ENCODE measurements at regions not wholly inside any gene's neighbourhood (a gene's known extent, or its start where the extent isn't known, plus 50 kb on each side); places are given as distances from the start of the nearest gene placed in this dataset.

DNA sequence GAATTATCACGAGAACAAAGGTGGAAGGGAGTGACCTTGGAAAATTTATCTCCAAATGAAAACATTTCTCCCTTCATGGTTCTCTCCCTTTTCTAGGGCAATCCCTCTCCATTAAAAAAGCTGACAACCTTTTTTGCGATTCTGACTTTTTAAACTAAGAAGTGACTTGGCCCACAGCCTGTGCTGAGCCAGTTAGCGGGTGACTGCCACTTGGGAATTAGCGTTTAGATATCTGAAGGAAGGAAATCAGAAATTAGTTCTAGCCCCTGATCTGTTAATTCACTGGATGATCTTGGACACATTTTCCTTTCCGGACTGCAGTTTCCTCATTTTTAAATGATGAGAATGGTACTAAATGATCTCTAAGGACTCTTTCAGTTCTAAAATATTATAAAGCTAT is 245.0 kb downstream of the FBXO8 start:
- no peak overlapping the region for H3K27ac ChIP-seq
- TF ChIP-seq ZFX (IDR thresholded peaks at IDR 0.05; ENCODE audit: borderline replicate concordance), result no peak
- TF ChIP-seq CTCF (IDR thresholded peaks at IDR 0.05), result no peak

GRCh38 chr4:174037631-174038030 is 245.8 kb downstream of the FBXO8 start:
- TF ChIP-seq ZFX (IDR thresholded peaks at IDR 0.05; ENCODE audit: borderline replicate concordance) (no peak), CTCF (IDR thresholded peaks at IDR 0.05) (no peak)

DNA sequence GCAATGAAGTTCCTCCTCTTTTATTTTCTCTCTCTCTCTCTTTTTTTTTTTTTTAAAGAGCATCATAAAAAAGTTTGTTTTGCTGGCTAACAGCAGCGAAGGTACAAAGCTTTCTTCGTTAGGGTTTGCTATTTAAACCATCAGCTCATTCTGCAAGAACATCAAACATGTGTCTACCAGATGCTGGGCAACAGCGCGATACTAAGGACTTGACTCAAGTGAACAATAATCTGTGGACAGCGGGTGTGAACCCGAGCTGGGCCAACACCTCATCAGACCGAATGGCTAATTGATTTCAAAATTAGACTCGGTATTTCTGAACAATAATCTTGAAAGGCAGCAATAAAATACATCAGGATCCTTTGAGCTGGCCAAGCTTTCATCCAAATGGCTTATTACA is 246.4 kb downstream of the FBXO8 start:
- TF ChIP-seq CTCF (IDR thresholded peaks at IDR 0.05) (no peak), ZFX (IDR thresholded peaks at IDR 0.05; ENCODE audit: borderline replicate concordance) (no peak)

More at GRCh38 chr4:174037631-174038030, 245.8 kb downstream of the FBXO8 start:
- no peak overlapping the region for H3K27ac ChIP-seq

GRCh38 chr4:174036576-174036975 is 246.9 kb downstream of the FBXO8 start:
- H3K27ac ChIP-seq, result no peak overlapping the region
- no peak for TF ChIP-seq CTCF (IDR thresholded peaks at IDR 0.05)
- TF ChIP-seq ZFX (IDR thresholded peaks at IDR 0.05; ENCODE audit: borderline replicate concordance), result no peak

More for the DNA sequence above, 246.4 kb downstream of the FBXO8 start:
- no peak overlapping the region for H3K27ac ChIP-seq

DNA sequence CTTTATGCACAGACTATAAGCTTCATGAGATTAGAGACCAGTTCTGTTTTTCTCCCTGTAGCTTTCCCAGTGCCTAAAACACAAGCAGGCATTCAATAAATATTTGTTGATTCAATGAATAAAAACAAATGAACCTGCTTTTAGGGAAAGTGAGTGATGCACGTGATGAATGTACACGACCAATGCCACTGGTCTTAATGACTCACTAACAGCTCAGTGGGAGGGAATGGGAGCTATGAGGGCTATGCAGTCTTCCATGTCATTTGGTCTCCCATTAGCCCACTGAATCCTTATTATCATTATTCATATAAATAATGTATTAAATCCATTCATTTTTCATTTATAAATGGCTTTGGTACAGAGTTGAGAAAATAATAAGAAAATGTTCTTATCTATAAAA is 247.4 kb downstream of the FBXO8 start:
- no peak overlapping the region for H3K27ac ChIP-seq
- TF ChIP-seq CTCF (IDR thresholded peaks at IDR 0.05), result no peak
- TF ChIP-seq ZFX (IDR thresholded peaks at IDR 0.05; ENCODE audit: borderline replicate concordance), result no peak

DNA sequence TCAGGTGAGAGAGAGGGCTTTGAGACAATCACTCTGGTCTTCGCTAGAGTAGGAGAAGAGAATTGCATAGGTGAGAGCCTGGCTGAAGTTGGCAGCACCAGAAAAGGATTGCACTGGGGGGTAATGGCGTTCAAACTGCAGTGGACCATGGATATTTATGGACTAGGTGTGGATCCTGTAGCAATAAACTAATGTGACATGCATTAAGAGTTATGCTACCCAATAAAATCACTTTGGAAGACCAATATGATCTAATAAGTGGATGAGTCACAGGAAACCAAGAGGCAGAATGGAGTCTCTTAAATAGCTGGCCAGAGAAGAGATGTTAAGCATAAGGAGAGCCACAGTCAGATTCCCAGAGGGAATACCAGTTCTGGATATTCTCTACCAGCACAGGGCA is 259.8 kb downstream of the FBXO8 start:
- TF ChIP-seq CTCF (IDR thresholded peaks at IDR 0.05) (no peak), ZFX (IDR thresholded peaks at IDR 0.05; ENCODE audit: borderline replicate concordance) (no peak)
- H3K27ac ChIP-seq, result no peak overlapping the region

DNA sequence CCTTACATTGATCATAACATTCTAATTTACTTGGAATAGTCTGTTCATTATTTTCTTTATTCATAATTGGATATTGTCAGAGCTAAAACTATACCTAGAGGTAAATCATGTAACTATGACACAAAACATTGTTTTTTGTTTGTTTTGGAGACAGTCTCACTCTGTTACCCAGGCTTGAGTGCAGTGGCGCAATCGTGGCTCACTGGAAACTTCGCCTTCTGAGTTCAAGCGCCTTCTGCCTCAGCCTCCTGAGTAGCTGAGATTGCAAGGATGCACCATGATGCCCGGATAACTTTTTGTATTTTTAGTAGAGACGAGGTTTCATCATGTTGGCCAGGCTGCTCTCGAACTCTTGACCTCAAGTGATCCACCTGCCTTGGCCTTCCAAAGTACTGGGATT is 265.2 kb downstream of the FBXO8 start:
- no peak overlapping the region for H3K27ac ChIP-seq

More for the DNA sequence above, 265.2 kb downstream of the FBXO8 start:
- TF ChIP-seq ZFX (IDR thresholded peaks at IDR 0.05; ENCODE audit: borderline replicate concordance), result no peak
- no peak for TF ChIP-seq CTCF (IDR thresholded peaks at IDR 0.05)

Data from 22Rv1 (cell line).